Esophagus muscularis mucosa (tissue), 4 donors: ENCODE measurements at regions not wholly inside any gene's neighbourhood (a gene's known extent, or its start where the extent isn't known, plus 50 kb on each side); places are given as distances from the start of the nearest gene placed in this dataset.

Source experiments
- DNase-seq: peaks from one replicate; pipeline ENCODE4 v3.0.0-alpha.2; 2017; ENCODE audit errors: extremely low spot score
- H3K27ac ChIP-seq, 4 donors: fragments of 200-600 bp; sonication (generic); replicated peaks in 1 of 4; 1 replicate in 3 of 4; 2 replicates in 1 of 4; pipeline ENCODE4 v1.5.1; 2016 to 2019; ENCODE audit warnings: mild to moderate bottlenecking in 1 of 4
- H3K27me3 ChIP-seq, 4 donors: fragments of 200-600 bp; sonication (generic); one replicate each; pipeline versions ENCODE4 v1.5.1 to v1.6.0; 2016 to 2019
- H3K36me3 ChIP-seq, 4 donors: fragments of 200-600 bp; sonication (generic); one replicate each; pipeline ENCODE4 v1.5.1; 2016 to 2019
- H3K4me1 ChIP-seq, 4 donors: fragments of 200-600 bp; sonication (generic); one replicate each; pipeline ENCODE4 v1.5.1; 2016 to 2019
- H3K4me3 ChIP-seq, 4 donors: fragments of 200-600 bp; sonication (generic); 1 replicate in 2 of 4; 2 replicates in 2 of 4; pipeline ENCODE4 v1.5.1; 2016 to 2019; ENCODE audit warnings: mild to moderate bottlenecking in 4 of 4, moderate library complexity in 1 of 4
- H3K9me3 ChIP-seq, 4 donors: fragments of 200-600 bp; sonication (generic); 1 replicate in 3 of 4; 2 replicates in 1 of 4; pipeline ENCODE4 v1.5.1; 2016 to 2019
- EP300 ChIP-seq: sonication (generic); formaldehyde crosslinking; IDR thresholded peaks from one replicate; pipeline ENCODE4 v1.6.1; 2017; ENCODE audit warnings: antibody characterized with exemption
- POLR2A ChIP-seq: fragments of 450-650 bp; IDR thresholded peaks from one replicate; pipeline ENCODE4 v1.6.1; 2017; ENCODE audit warnings: antibody characterized with exemption, moderate library complexity, mild to moderate bottlenecking, low read depth
- POLR2AphosphoS5 ChIP-seq, 2 donors: sonication (generic); formaldehyde crosslinking; IDR thresholded peaks; one replicate each; pipeline ENCODE4 v1.6.1; 2017; ENCODE audit warnings: antibody characterized with exemption in 2 of 2
- WGBS: methylation state at CpG from one replicate; pipeline ENCODE4 v1.1.5; 2018; 5-methylcytosine and 5-hydroxymethylcytosine counted together
- intact Hi-C: fragments of 100-400 bp; cut with DNase I; formaldehyde crosslinking; loops from one replicate; pipeline ENCODE4 v1.15.1; 2023
- TF ChIP-seq, protein P1 (sequence below), 3 experiments: fragments of 200-600 bp in 2 of 3; fragments of 450-650 bp in 1 of 3; sonication (generic) in 2 of 3; IDR thresholded peaks; one replicate each; pipeline ENCODE4 v1.5.1; 2017 to 2019; ENCODE audit warnings: antibody characterized with exemption in 3 of 3, mild to moderate bottlenecking in 2 of 3, moderate library complexity in 1 of 3

DNA sequence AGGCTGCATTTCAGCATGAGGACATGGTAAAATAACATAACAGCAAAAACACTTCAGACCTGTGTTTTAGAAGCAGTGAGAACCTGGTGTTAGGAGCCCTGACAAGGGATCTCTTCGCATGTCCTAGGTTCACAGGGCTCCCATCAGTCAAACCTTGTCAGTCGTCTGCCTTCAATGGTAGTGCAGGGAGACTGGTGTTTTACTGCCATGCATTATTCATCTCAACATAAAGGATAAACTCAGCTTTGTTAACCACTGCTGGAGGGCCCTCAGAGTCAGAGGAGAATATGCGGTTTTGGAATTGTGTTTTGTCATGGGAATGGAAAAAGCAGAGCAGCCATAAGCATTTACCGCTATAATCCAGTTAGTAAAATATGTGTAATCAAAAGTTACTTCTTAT is 275.9 kb upstream of the GCFC2 start:
- DNase-seq: no peak
- 57% methylated on average over 4 of the region's 4 CpGs for WGBS

DNA sequence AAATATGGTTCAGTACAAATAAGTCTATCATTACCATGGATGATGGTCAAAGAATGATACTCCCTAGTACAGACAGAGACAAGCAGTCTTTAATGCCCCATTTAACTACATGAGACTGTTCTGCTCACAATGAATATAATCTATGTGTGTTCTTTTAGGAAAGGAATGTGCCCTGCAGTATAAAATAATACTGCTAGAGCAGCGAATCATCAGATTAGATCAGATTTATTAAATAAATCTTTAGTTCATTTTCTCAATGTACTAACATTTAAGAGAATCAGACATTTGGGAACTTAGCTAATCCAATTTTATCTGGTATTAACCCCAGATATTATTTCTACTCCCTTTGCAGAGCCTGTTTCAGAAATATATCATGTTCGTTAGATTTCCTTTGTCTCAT is 272.0 kb upstream of the GCFC2 start:
- Histone ChIP-seq H3K4me1 (no peaks in the 10 kb centered on the region), H3K4me3 (no peak overlapping the region), H3K27ac (no peak overlapping the region), H3K9me3 (no peaks in the 10 kb centered on the region), H3K27me3 (no peaks in the 10 kb centered on the region), H3K36me3 (no peaks in the 10 kb centered on the region)
- DNase-seq: no peak
- no peak for TF ChIP-seq EP300
- no peak for TF ChIP-seq POLR2A
- TF ChIP-seq, protein P1, sequence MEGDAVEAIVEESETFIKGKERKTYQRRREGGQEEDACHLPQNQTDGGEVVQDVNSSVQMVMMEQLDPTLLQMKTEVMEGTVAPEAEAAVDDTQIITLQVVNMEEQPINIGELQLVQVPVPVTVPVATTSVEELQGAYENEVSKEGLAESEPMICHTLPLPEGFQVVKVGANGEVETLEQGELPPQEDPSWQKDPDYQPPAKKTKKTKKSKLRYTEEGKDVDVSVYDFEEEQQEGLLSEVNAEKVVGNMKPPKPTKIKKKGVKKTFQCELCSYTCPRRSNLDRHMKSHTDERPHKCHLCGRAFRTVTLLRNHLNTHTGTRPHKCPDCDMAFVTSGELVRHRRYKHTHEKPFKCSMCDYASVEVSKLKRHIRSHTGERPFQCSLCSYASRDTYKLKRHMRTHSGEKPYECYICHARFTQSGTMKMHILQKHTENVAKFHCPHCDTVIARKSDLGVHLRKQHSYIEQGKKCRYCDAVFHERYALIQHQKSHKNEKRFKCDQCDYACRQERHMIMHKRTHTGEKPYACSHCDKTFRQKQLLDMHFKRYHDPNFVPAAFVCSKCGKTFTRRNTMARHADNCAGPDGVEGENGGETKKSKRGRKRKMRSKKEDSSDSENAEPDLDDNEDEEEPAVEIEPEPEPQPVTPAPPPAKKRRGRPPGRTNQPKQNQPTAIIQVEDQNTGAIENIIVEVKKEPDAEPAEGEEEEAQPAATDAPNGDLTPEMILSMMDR (IDR thresholded peaks at IDR 0.05): no peak
- TF ChIP-seq POLR2AphosphoS5 (IDR thresholded peaks at IDR 0.05): no peak
- 71% methylated on average over 2 of the region's 2 CpGs for WGBS
- intact Hi-C loops: no loop called here

More for the DNA sequence above, 275.9 kb upstream of the GCFC2 start:
- Histone ChIP-seq H3K9me3 (peaks cover 0 to 8% (median 5%) of the 10 kb centered on the region in 4 donors), H3K4me1 (no peaks in the 10 kb centered on the region), H3K27me3 (no peaks in the 10 kb centered on the region), H3K27ac (no peak overlapping the region), H3K36me3 (no peaks in the 10 kb centered on the region), H3K4me3 (no peak overlapping the region)
- intact Hi-C loops: no loop called here
- TF ChIP-seq POLR2A (no peak), POLR2AphosphoS5 (IDR thresholded peaks at IDR 0.05) (no peak), EP300 (no peak)
- TF ChIP-seq, protein P1 (IDR thresholded peaks at IDR 0.05): no peak

DNA sequence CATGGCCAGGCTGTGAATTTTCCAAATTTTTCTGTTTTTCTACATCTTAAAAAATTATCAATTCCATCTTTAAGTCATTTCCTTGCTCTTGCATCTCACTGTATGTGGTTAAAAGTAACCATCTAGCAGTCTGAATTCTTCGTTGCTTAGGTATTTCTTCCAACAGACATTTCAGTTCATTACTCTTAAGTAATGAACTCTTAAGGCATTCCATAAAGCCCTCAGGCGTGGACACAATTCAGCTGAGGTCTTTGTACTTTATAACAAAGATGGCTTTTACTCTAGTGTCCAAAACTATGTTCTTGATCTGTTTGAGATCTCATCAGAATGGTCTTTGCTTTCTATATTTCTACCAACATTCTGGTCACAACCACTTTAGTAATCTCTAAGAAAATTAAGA is 253.9 kb upstream of the GCFC2 start:
- H3K27ac ChIP-seq: no peak overlapping the region
- no peaks in the 10 kb centered on the region for H3K9me3 ChIP-seq
- intact Hi-C loops: no loop called here
- no peaks in the 10 kb centered on the region for H3K36me3 ChIP-seq
- H3K4me3 ChIP-seq: no peak overlapping the region
- 89% methylated on average over 2 of the region's 2 CpGs for WGBS
- no peaks in the 10 kb centered on the region for H3K4me1 ChIP-seq
- TF ChIP-seq, protein P1 (IDR thresholded peaks at IDR 0.05): no peak
- TF ChIP-seq POLR2AphosphoS5 (IDR thresholded peaks at IDR 0.05): no peak
- TF ChIP-seq EP300: no peak
- TF ChIP-seq POLR2A: no peak
- DNase-seq: no peak
- H3K27me3 ChIP-seq: no peaks in the 10 kb centered on the region

DNA sequence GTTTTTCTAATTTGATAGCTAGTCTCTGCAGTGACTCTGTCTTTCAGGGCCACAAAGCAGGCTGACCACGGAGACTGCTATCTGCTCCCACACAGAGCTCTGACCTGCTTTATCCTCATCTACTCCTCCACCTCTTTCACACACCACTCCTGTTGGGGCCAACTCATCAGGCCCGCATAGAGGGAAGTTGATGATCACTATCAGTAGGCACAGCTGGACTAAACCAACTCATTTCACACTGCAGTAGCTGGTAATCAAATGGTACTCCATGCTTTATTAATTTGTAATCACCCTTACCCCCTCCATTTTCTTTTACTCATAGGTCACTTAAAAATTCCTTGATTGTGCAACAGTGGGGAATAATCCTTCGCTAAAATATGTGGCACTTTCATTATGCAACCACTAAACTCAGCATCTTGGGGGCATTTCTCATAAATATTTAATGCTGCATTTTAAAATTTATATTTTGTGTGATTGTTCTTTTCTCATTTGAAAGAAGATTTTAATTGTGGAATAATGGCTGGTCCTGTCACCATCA is 249.8 kb upstream of the GCFC2 start:
- no peak for TF ChIP-seq POLR2AphosphoS5 (IDR thresholded peaks at IDR 0.05)
- TF ChIP-seq, protein P1 (IDR thresholded peaks at IDR 0.05): no peak
- no peak for TF ChIP-seq POLR2A
- no peak for TF ChIP-seq EP300
- Histone ChIP-seq H3K4me3 (no peak overlapping the region), H3K27ac (no peak overlapping the region), H3K27me3 (no peaks in the 10 kb centered on the region), H3K4me1 (no peaks in the 10 kb centered on the region), H3K9me3 (no peaks in the 10 kb centered on the region), H3K36me3 (no peaks in the 10 kb centered on the region)
- DNase-seq: no peak
- WGBS: 79% methylated on average over 3 of the region's 3 CpGs
- intact Hi-C loops: no loop called here
